ENCODE measurements at regions not wholly inside any gene's neighbourhood (a gene's known extent, or its start where the extent isn't known, plus 50 kb on each side); places are given as distances from the start of the nearest gene placed in this dataset.

- DNase-seq = no peak
- TF ChIP-seq CTCF (IDR thresholded peaks at IDR 0.05) = no peak
- ATAC-seq = no peak
- H3K9me3 ChIP-seq = no peaks in the 10 kb centered on the region
- intact Hi-C loops (cut with DNase I) = no loop called here
- peak overlapping the region in 6 of 10 donors; percentile 31 to 82 (median 66) for H3K27ac ChIP-seq
- H3K36me3 ChIP-seq = no peaks in the 10 kb centered on the region
- peaks cover 0 to 37% (median 5%) of the 10 kb centered on the region in 9 donors for H3K4me1 ChIP-seq
- H3K27me3 ChIP-seq = no peaks in the 10 kb centered on the region
- WGBS, 2 donors = 64 to 78% methylated on average over 3 of the region's 3 CpGs
- no peak overlapping the region for H3K4me3 ChIP-seq
Observed at GRCh38 chr2:41723526-41723925, 324.3 kb upstream of the PKDCC start.

- Histone ChIP-seq H3K4me3 (no peak overlapping the region), H3K36me3 (no peaks in the 10 kb centered on the region), H3K27me3 (no peaks in the 10 kb centered on the region), H3K4me1 (peaks cover 0 to 32% (median 5%) of the 10 kb centered on the region in 9 donors), H3K27ac (no peak overlapping the region), H3K9me3 (no peaks in the 10 kb centered on the region)
- TF ChIP-seq CTCF (IDR thresholded peaks at IDR 0.05) = no peak
- no peak for DNase-seq
- intact Hi-C loops (cut with DNase I) = no loop called here
- WGBS, 2 donors = 48 to 52% methylated on average over 3 of the region's 3 CpGs
- no peak for ATAC-seq
Observed at GRCh38 chr2:41724465-41724864, 323.4 kb upstream of the PKDCC start.

- peaks cover 0 to 21% (median 3%) of the 10 kb centered on the region in 9 donors for H3K4me1 ChIP-seq
- H3K27ac ChIP-seq = no peak overlapping the region
- H3K27me3 ChIP-seq = no peaks in the 10 kb centered on the region
- ATAC-seq (no peak), DNase-seq (no peak)
- intact Hi-C loops (cut with DNase I) = no loop called here
- no peaks in the 10 kb centered on the region for H3K9me3 ChIP-seq
- 96% methylated on average over 3 of the region's 3 CpGs for WGBS, 2 donors
- no peak for TF ChIP-seq CTCF (IDR thresholded peaks at IDR 0.05)
- no peak overlapping the region for H3K4me3 ChIP-seq
- H3K36me3 ChIP-seq = no peaks in the 10 kb centered on the region
Observed at GRCh38 chr2:41725901-41726300, 321.9 kb upstream of the PKDCC start.

GRCh38 chr2:41726364-41726763 lies 321.5 kb upstream of the PKDCC start:
- no peak for TF ChIP-seq CTCF (IDR thresholded peaks at IDR 0.05)
- intact Hi-C loops (cut with DNase I) = no loop called here

More at GRCh38 chr2:41726364-41726763, 321.5 kb upstream of the PKDCC start:
- H3K36me3 ChIP-seq = no peaks in the 10 kb centered on the region
- H3K4me3 ChIP-seq = no peak overlapping the region
- ATAC-seq = no peak
- no peak for DNase-seq
- H3K9me3 ChIP-seq = no peaks in the 10 kb centered on the region
- H3K27me3 ChIP-seq = no peaks in the 10 kb centered on the region
- no peak overlapping the region for H3K27ac ChIP-seq
- 82 to 83% methylated on average over 6 of the region's 6 CpGs for WGBS, 2 donors
- H3K4me1 ChIP-seq = peaks cover 0 to 19% (median 0%) of the 10 kb centered on the region in 9 donors

Data from heart right ventricle (tissue), 16 donors.